IgD-negative memory B cell (primary cell): ENCODE measurements at regions not wholly inside any gene's neighbourhood (a gene's known extent, or its start where the extent isn't known, plus 50 kb on each side); places are given as distances from the start of the nearest gene placed in this dataset.

Experiments
- H3K27ac Mint-ChIP-seq, 3 donors: one replicate each; pipeline ENCODE4 v1.8.0; 2020 to 2022; ENCODE audit warnings: mild to moderate bottlenecking in 3 of 3, mixed read lengths in 3 of 3, moderate library complexity in 1 of 3
- H3K27me3 Mint-ChIP-seq: one replicate; pipeline ENCODE4 v1.8.0; 2021; ENCODE audit warnings: mixed read lengths
- H3K36me3 Mint-ChIP-seq: one replicate; pipeline ENCODE4 v1.8.0; 2020; ENCODE audit warnings: mild to moderate bottlenecking, mixed read lengths
- H3K4me1 Mint-ChIP-seq, 3 donors: one replicate each; pipeline ENCODE4 v1.8.0; 2020 to 2022; ENCODE audit warnings: mixed read lengths in 3 of 3, mild to moderate bottlenecking in 1 of 3
- H3K4me3 Mint-ChIP-seq, 4 donors: one replicate each; pipeline ENCODE4 v1.8.0; 2020 to 2022; ENCODE audit warnings: mild to moderate bottlenecking in 4 of 4, mixed read lengths in 4 of 4, moderate library complexity in 3 of 4
- H3K9me3 Mint-ChIP-seq, 3 donors: one replicate each; pipeline ENCODE4 v1.8.0; 2020 to 2021; ENCODE audit warnings: mixed read lengths in 3 of 3, mild to moderate bottlenecking in 1 of 3

GRCh38 chr20:37615340-37616109 is 78.3 kb upstream of the CTNNBL1 start:
- peaks cover 13% of the 10 kb centered on the region for H3K27me3 Mint-ChIP-seq
- H3K4me1 Mint-ChIP-seq: peaks cover 0 to 2% (median 0%) of the 10 kb centered on the region in 3 donors
- H3K27ac Mint-ChIP-seq: no peak overlapping the region
- H3K4me3 Mint-ChIP-seq: no peak overlapping the region
- no peaks in the 10 kb centered on the region for H3K9me3 Mint-ChIP-seq
- H3K36me3 Mint-ChIP-seq: peaks cover 3% of the 10 kb centered on the region

GRCh38 chr20:37611852-37612251 is 82.0 kb upstream of the CTNNBL1 start:
- H3K36me3 Mint-ChIP-seq: peaks cover 2% of the 10 kb centered on the region
- H3K9me3 Mint-ChIP-seq: peaks cover 0 to 5% (median 0%) of the 10 kb centered on the region in 3 donors
- no peak overlapping the region for H3K4me3 Mint-ChIP-seq
- no peak overlapping the region for H3K27ac Mint-ChIP-seq
- H3K4me1 Mint-ChIP-seq: peaks cover 0 to 2% (median 0%) of the 10 kb centered on the region in 3 donors
- peaks cover 6% of the 10 kb centered on the region for H3K27me3 Mint-ChIP-seq

- Mint-ChIP-seq H3K9me3 (peaks cover 0 to 5% (median 0%) of the 10 kb centered on the region in 3 donors), H3K4me1 (peaks cover 0 to 2% (median 0%) of the 10 kb centered on the region in 3 donors), H3K27ac (no peak overlapping the region), H3K36me3 (peaks cover 2% of the 10 kb centered on the region), H3K27me3 (peaks cover 6% of the 10 kb centered on the region), H3K4me3 (no peak overlapping the region)
Measured at GRCh38 chr20:37611346-37611745, 82.5 kb upstream of the CTNNBL1 start.

DNA sequence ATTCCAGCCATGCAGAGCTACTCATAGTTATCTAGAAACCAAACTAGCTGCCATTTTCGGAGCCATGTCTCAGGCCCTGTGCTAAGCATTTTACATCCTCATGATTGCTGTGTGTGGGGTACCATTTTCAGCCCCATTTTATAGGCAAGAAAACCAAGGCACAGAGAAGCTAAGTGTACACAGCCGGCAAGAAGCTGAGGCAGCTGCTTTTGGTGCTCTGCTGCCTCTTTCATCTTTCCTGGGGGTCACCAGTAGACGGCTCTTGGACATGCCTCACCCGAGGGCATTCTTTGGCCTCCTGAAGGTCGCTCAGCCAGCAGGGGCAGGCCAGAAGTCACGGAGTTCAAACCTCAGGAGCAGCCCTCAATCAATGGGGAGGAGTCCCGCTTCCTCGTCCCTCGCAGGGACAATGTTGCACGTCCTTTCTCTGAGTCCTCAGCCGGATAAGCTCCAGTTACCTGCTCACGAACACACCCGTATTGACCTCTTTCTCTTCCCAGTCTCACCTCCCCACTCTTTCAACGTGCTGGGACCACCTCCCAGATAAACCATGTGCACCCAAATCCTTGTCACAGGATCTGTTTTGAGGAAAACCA is 82.6 kb upstream of the BLCAP start:
- peaks cover 5% of the 10 kb centered on the region for H3K27me3 Mint-ChIP-seq
- H3K4me1 Mint-ChIP-seq: no peaks in the 10 kb centered on the region
- H3K27ac Mint-ChIP-seq: no peak overlapping the region
- peaks cover 2% of the 10 kb centered on the region for H3K36me3 Mint-ChIP-seq
- peaks cover 0 to 5% (median 0%) of the 10 kb centered on the region in 3 donors for H3K9me3 Mint-ChIP-seq
- H3K4me3 Mint-ChIP-seq: no peak overlapping the region

DNA sequence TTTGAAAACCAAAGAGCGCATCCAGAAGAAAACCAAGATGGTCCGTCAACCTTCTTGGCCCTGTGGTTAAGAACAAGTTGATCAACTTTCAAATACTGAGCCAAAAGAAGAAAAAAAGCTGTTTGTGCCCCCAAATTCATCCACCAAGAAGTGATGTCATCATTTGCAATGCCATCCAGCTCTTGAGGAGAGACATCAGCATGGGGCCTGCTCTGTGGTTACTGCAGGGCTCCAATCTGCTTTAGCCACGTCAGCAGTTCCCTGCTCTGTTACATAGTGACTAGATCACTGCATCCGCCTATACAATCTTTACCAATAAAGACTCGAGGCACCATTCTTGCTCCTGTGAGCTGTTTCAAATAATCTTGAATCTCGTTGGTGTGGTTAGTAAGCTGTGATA is 75.0 kb upstream of the BLCAP start:
- Mint-ChIP-seq H3K4me3 (no peak overlapping the region), H3K27ac (no peak overlapping the region), H3K27me3 (peaks cover 10% of the 10 kb centered on the region), H3K4me1 (no peaks in the 10 kb centered on the region), H3K9me3 (no peaks in the 10 kb centered on the region), H3K36me3 (no peaks in the 10 kb centered on the region)

DNA sequence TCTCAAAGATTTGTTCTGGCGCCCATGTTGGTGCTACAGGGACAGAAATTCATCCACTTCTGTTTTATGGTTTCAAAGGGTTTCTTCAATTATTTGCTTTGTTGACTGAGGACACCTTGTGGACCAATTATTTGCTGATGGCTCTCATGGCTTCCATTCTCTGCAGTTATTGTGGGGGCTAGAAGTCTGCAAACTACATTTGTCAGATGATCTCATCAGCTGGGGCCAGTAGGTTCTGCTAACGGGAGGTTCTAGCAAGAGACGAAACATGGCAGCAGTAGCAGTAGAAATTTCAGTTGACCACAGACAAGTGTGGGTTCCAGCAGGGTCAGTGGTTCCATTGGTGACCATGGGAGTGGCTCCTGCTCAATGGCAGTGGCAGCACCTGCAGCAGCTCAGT is 72.8 kb upstream of the BLCAP start:
- Mint-ChIP-seq H3K36me3 (no peaks in the 10 kb centered on the region), H3K27me3 (peaks cover 18% of the 10 kb centered on the region), H3K4me1 (no peaks in the 10 kb centered on the region), H3K4me3 (no peak overlapping the region), H3K27ac (no peak overlapping the region), H3K9me3 (peaks cover 0 to 3% (median 0%) of the 10 kb centered on the region in 3 donors)

GRCh38 chr20:37598575-37599342 is 71.1 kb upstream of the BLCAP start:
- Mint-ChIP-seq H3K36me3 (no peaks in the 10 kb centered on the region), H3K27ac (no peak overlapping the region), H3K27me3 (peaks cover 18% of the 10 kb centered on the region), H3K9me3 (peaks cover 0 to 3% (median 0%) of the 10 kb centered on the region in 3 donors), H3K4me3 (no peak overlapping the region), H3K4me1 (no peaks in the 10 kb centered on the region)

DNA sequence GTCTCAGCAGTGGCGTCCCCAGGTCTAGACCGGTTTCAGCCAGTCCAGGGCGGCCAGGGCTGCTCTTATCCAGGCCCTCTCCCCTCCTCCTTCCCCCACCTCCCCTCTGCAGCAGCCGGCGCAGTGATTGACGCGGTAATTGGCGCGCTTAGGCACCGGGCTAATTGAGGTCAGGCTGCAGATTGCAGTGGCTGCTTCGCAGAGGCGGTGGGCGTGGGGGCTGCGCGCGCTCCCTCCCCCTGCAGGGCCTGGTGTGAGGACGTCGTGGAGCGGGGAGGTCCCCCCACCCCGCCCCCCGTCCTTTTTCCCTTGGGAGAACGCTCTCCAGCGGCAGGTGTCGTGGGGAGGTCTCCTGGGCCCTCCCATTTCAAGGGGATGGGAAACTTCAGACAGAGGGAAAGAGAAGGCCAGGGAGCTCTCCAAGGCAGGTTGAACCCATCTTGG is 70.4 kb upstream of the BLCAP start:
- Mint-ChIP-seq H3K27ac (no peak overlapping the region), H3K4me1 (no peaks in the 10 kb centered on the region), H3K36me3 (no peaks in the 10 kb centered on the region), H3K27me3 (peaks cover 18% of the 10 kb centered on the region), H3K9me3 (peaks cover 0 to 3% (median 0%) of the 10 kb centered on the region in 3 donors), H3K4me3 (no peak overlapping the region)

DNA sequence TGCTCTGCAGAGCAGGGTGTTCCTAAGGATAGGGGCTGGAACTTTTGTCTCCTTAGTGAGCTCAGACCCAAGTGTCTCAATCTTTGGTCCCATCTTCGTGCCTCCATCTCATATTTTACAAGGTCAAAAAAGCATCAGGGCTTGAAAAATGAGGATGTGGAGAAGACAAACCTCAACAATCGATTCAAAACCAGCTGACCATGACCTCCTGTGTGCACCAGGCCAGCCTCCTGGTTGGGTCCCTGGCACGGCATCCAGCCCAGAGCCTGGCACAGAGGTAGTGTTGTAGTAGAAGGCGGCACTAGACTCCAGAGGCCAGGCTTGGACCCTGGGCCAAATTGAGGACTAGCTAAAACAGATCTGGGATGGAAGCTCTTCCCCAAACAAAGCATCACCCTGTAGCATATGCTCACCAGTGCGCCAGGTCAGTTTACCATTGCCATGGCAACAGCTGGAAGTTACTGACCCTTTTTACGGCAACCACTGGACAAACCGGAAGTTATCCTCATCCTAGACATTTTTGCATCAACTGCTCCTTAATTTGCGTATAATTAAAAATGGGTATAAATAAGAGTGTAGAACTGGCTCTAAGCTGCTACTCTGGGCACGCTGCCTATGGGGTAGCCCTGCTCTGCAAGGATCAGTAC is 69.3 kb upstream of the BLCAP start:
- no peak overlapping the region for H3K4me3 Mint-ChIP-seq
- peaks cover 21% of the 10 kb centered on the region for H3K27me3 Mint-ChIP-seq
- peaks cover 0 to 3% (median 0%) of the 10 kb centered on the region in 3 donors for H3K9me3 Mint-ChIP-seq

GRCh38 chr20:37596168-37596567 is 68.5 kb upstream of the BLCAP start:
- H3K27me3 Mint-ChIP-seq: peaks cover 25% of the 10 kb centered on the region
- H3K4me3 Mint-ChIP-seq: no peak overlapping the region
- no peaks in the 10 kb centered on the region for H3K36me3 Mint-ChIP-seq

More for the DNA sequence above, 69.3 kb upstream of the BLCAP start:
- H3K36me3 Mint-ChIP-seq: no peaks in the 10 kb centered on the region
- H3K4me1 Mint-ChIP-seq: no peaks in the 10 kb centered on the region
- H3K27ac Mint-ChIP-seq: peak overlapping the region in 1 of 3 donors; percentile 31

DNA sequence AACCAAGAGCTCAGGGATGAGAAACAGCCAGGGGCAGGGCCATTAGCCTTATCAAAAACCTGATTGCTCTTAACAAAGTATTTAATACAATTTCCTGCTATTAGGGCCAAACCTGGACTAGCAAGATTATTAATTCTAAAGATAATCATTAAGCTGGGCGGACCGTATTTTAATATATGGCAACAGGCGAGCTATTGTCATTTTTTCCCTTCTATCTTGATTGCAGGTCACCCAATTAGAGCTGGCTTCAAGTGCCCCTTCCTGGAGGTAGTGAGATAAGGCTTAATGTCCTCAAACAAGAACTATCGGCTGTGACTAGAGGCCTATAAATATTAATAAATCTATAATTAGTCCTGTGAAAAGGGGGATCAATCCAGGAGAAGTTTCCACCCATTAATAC is 66.0 kb upstream of the BLCAP start:
- peaks cover 0 to 3% (median 2%) of the 10 kb centered on the region in 3 donors for H3K9me3 Mint-ChIP-seq
- H3K27ac Mint-ChIP-seq: peak overlapping the region in 1 of 3 donors; percentile 16
- H3K36me3 Mint-ChIP-seq: no peaks in the 10 kb centered on the region
- no peak overlapping the region for H3K4me3 Mint-ChIP-seq
- no peaks in the 10 kb centered on the region for H3K4me1 Mint-ChIP-seq
- H3K27me3 Mint-ChIP-seq: peaks cover 24% of the 10 kb centered on the region

More at GRCh38 chr20:37596168-37596567, 68.5 kb upstream of the BLCAP start:
- no peaks in the 10 kb centered on the region for H3K4me1 Mint-ChIP-seq
- H3K27ac Mint-ChIP-seq: peak overlapping the region in 1 of 3 donors; percentile 78
- H3K9me3 Mint-ChIP-seq: peaks cover 0 to 3% (median 2%) of the 10 kb centered on the region in 3 donors

DNA sequence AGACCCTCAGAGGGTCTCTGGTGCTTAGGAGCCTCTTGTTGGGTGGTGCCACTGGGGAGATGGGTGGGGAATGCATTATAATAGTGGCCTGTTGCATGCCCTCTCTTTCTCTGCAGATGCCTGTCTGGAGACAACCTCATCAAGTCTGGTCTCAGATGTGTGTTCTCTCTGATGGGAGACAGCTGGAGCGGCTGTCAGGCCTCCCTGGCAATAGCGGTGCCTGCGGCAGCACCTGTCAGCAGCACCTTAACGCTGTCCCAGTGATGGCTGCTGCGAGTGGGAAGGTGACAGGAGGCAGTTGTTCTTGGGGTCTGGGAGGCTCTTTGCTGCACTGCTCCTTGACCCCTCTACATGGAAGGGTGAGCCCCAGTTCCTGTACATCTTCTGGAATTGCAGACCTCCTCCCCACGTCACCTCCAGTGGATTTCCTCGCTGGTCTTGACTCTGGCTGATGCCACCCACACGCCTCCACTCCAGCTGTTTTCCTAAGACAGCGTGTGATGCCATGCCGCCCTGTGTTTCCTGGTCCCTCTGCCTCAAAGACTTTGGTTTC is 63.3 kb upstream of the BLCAP start:
- H3K27me3 Mint-ChIP-seq: peaks cover 14% of the 10 kb centered on the region
- no peaks in the 10 kb centered on the region for H3K36me3 Mint-ChIP-seq
- peaks cover under 1 to 5% (median 2%) of the 10 kb centered on the region in 3 donors for H3K9me3 Mint-ChIP-seq
- no peak overlapping the region for H3K4me3 Mint-ChIP-seq
- H3K27ac Mint-ChIP-seq: no peak overlapping the region
- no peaks in the 10 kb centered on the region for H3K4me1 Mint-ChIP-seq

- Mint-ChIP-seq H3K4me3 (no peak overlapping the region), H3K4me1 (no peaks in the 10 kb centered on the region), H3K36me3 (no peaks in the 10 kb centered on the region), H3K27me3 (peaks cover 12% of the 10 kb centered on the region), H3K9me3 (peaks cover 2 to 6% (median 3%) of the 10 kb centered on the region in 3 donors), H3K27ac (no peak overlapping the region)
Measured at GRCh38 chr20:37586078-37586477, 58.4 kb upstream of the BLCAP start.

DNA sequence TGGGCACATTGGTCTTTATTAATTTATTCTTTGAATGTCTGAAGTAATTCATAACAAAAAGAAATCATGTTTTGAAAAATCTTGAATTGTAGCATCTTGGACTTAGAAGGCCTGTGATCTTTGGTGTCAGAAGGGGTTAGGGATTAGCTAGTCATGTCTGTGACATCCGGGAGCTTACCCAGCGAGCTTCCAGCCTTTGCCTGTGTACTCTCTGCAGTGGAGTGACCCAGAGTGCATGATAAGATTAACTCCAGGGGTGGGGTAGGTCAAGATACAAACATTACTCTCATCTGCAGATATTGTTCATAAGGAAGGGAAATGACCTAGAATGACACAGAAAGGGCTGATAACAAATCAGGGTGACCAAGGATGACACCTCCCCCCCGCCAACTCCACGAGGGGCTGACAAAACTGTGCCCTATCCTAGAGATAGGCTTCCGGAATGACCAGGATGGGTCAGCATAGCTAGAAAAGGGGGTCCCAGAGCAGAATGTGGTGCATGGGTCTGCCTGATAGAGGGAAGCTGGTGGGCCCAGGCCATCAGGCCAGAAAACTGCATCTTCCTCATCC is 56.6 kb upstream of the BLCAP start:
- H3K27ac Mint-ChIP-seq: no peak overlapping the region
- H3K9me3 Mint-ChIP-seq: peaks cover 2 to 6% (median 3%) of the 10 kb centered on the region in 3 donors
- no peaks in the 10 kb centered on the region for H3K4me1 Mint-ChIP-seq
- peaks cover 14% of the 10 kb centered on the region for H3K27me3 Mint-ChIP-seq
- no peaks in the 10 kb centered on the region for H3K36me3 Mint-ChIP-seq
- no peak overlapping the region for H3K4me3 Mint-ChIP-seq
